Dendritic cell treated with granulocyte-macrophage colony-stimulating factor and Interleukin-4, amounts not matched to agents 40 ng/mL and 50 ng/mL, for 4 days (primary cell): ENCODE measurements at regions not wholly inside any gene's neighbourhood (a gene's known extent, or its start where the extent isn't known, plus 50 kb on each side); places are given as distances from the start of the nearest gene placed in this dataset.
"Not testable (repeated sequence)": the region's sequence is repeated elsewhere in the genome, so short reads cannot be mapped to it uniquely, and the experiment has no call there.

ENCODE experiments used
- H3K27ac Mint-ChIP-seq: one replicate; pipeline ENCODE4 v1.8.0; 2022; ENCODE audit warnings: mild to moderate bottlenecking, mixed read lengths
- H3K27me3 Mint-ChIP-seq: one replicate; pipeline ENCODE4 v1.8.0; 2022; ENCODE audit warnings: mild to moderate bottlenecking, mixed read lengths
- H3K36me3 Mint-ChIP-seq: one replicate; pipeline ENCODE4 v1.8.0; 2022; ENCODE audit warnings: low read depth, mixed read lengths
- H3K4me1 Mint-ChIP-seq: one replicate; pipeline ENCODE4 v1.8.0; 2022; ENCODE audit warnings: low read depth, mixed read lengths
- H3K4me3 Mint-ChIP-seq: one replicate; pipeline ENCODE4 v1.8.0; 2022; ENCODE audit warnings: mild to moderate bottlenecking, moderate library complexity, mixed read lengths
- H3K9me3 Mint-ChIP-seq: one replicate; pipeline ENCODE4 v1.8.0; 2022; ENCODE audit warnings: mixed read lengths
- intact Hi-C: fragments of 100-400 bp; cut with micrococcal nuclease; formaldehyde crosslinking; loops from one replicate; pipeline ENCODE4 v1.15.0; 2022

- H3K27ac Mint-ChIP-seq, H3K4me1 Mint-ChIP-seq, intact Hi-C loops, H3K4me3 Mint-ChIP-seq, H3K9me3 Mint-ChIP-seq, H3K36me3 Mint-ChIP-seq: not testable (repeated sequence)
- H3K27me3 Mint-ChIP-seq: peaks cover 31% of the 10 kb centered on the region
Observed at GRCh38 chr16:88182967-88183881, 199.5 kb upstream of the ZNF469 start.

GRCh38 chr16:88184053-88184452 is 198.7 kb upstream of the ZNF469 start:
- H3K4me1 Mint-ChIP-seq, H3K9me3 Mint-ChIP-seq, H3K36me3 Mint-ChIP-seq, intact Hi-C loops, H3K4me3 Mint-ChIP-seq, H3K27ac Mint-ChIP-seq: not testable (repeated sequence)
- peaks cover 31% of the 10 kb centered on the region for H3K27me3 Mint-ChIP-seq

- H3K4me1 Mint-ChIP-seq, H3K9me3 Mint-ChIP-seq, H3K27ac Mint-ChIP-seq, H3K4me3 Mint-ChIP-seq, H3K36me3 Mint-ChIP-seq, intact Hi-C loops: not testable (repeated sequence)
- H3K27me3 Mint-ChIP-seq: peaks cover 31% of the 10 kb centered on the region
Observed at GRCh38 chr16:88184566-88185355, 198.0 kb upstream of the ZNF469 start.

- H3K4me3 Mint-ChIP-seq, H3K27ac Mint-ChIP-seq, H3K4me1 Mint-ChIP-seq, H3K9me3 Mint-ChIP-seq, intact Hi-C loops, H3K36me3 Mint-ChIP-seq: not testable (repeated sequence)
- H3K27me3 Mint-ChIP-seq: peaks cover 33% of the 10 kb centered on the region
Observed at GRCh38 chr16:88185406-88185805, 197.4 kb upstream of the ZNF469 start.

- H3K36me3 Mint-ChIP-seq, H3K9me3 Mint-ChIP-seq, H3K4me1 Mint-ChIP-seq, intact Hi-C loops, H3K4me3 Mint-ChIP-seq, H3K27ac Mint-ChIP-seq: not testable (repeated sequence)
- H3K27me3 Mint-ChIP-seq: peaks cover 32% of the 10 kb centered on the region
Observed at GRCh38 chr16:88185976-88186888, 196.5 kb upstream of the ZNF469 start.

- H3K9me3 Mint-ChIP-seq, H3K4me3 Mint-ChIP-seq, intact Hi-C loops, H3K4me1 Mint-ChIP-seq, H3K36me3 Mint-ChIP-seq, H3K27ac Mint-ChIP-seq: not testable (repeated sequence)
- H3K27me3 Mint-ChIP-seq: peaks cover 37% of the 10 kb centered on the region
Observed at GRCh38 chr16:88186889-88187870, 195.6 kb upstream of the ZNF469 start.

- H3K4me3 Mint-ChIP-seq, intact Hi-C loops, H3K9me3 Mint-ChIP-seq, H3K27ac Mint-ChIP-seq, H3K4me1 Mint-ChIP-seq, H3K36me3 Mint-ChIP-seq: not testable (repeated sequence)
- H3K27me3 Mint-ChIP-seq: peaks cover 39% of the 10 kb centered on the region
Observed at GRCh38 chr16:88188171-88188895, 194.4 kb upstream of the ZNF469 start.

- Mint-ChIP-seq H3K27me3 (peaks cover 48% of the 10 kb centered on the region), H3K4me1 (peaks cover 22% of the 10 kb centered on the region)
- H3K36me3 Mint-ChIP-seq, H3K4me3 Mint-ChIP-seq, H3K9me3 Mint-ChIP-seq, intact Hi-C loops, H3K27ac Mint-ChIP-seq: not testable (repeated sequence)
Observed at GRCh38 chr16:88190592-88191095, 192.1 kb upstream of the ZNF469 start.

GRCh38 chr16:88191168-88191567 is 191.6 kb upstream of the ZNF469 start:
- peaks cover 47% of the 10 kb centered on the region for H3K27me3 Mint-ChIP-seq
- intact Hi-C loops, H3K9me3 Mint-ChIP-seq, H3K4me3 Mint-ChIP-seq, H3K36me3 Mint-ChIP-seq, H3K27ac Mint-ChIP-seq: not testable (repeated sequence)
- H3K4me1 Mint-ChIP-seq: peaks cover 22% of the 10 kb centered on the region

GRCh38 chr16:88192601-88193000 is 190.2 kb upstream of the ZNF469 start:
- H3K27ac Mint-ChIP-seq: no peak overlapping the region
- H3K36me3 Mint-ChIP-seq: no peaks in the 10 kb centered on the region
- peaks cover 45% of the 10 kb centered on the region for H3K27me3 Mint-ChIP-seq
- H3K4me3 Mint-ChIP-seq: no peak overlapping the region
- peaks cover 22% of the 10 kb centered on the region for H3K4me1 Mint-ChIP-seq
- intact Hi-C loops: no loop called here
- H3K9me3 Mint-ChIP-seq: peaks cover 10% of the 10 kb centered on the region

GRCh38 chr16:88193706-88194396 is 188.9 kb upstream of the ZNF469 start:
- not testable (repeated sequence) for H3K9me3 Mint-ChIP-seq, H3K27ac Mint-ChIP-seq, H3K36me3 Mint-ChIP-seq, H3K4me3 Mint-ChIP-seq
- Mint-ChIP-seq H3K27me3 (peaks cover 43% of the 10 kb centered on the region), H3K4me1 (peaks cover 22% of the 10 kb centered on the region)
- intact Hi-C loops: loop anchor here (2.0 kb wide), 1 partner anchor 243 kb away; no protein-coding TSS in a partner anchor
